OCI-LY3 (cell line): ENCODE measurements at regions not wholly inside any gene's neighbourhood (a gene's known extent, or its start where the extent isn't known, plus 50 kb on each side); places are given as distances from the start of the nearest gene placed in this dataset.

Experiments
- H2AFZ ChIP-seq: fragments of 200-600, 300-600 bp; shearing (Covaris generic); 2 replicates; pipeline ENCODE4 v1.6.0; 2014; ENCODE audit warnings: antibody characterized with exemption, low read depth, low read length
- H3K27ac ChIP-seq: fragments of 200-600, 300-600 bp; sonication (generic); 2 replicates; pipeline ENCODE4 v1.5.1; 2014; ENCODE audit warnings: mild to moderate bottlenecking, low read length, moderate library complexity, mixed read lengths
- H3K27me3 ChIP-seq: fragments of 200-600, 300-600 bp; sonication (generic); 2 replicates; pipeline ENCODE4 v1.6.1; 2014; ENCODE audit warnings: low read depth, low read length, mixed read lengths
- H3K36me3 ChIP-seq: fragments of 200-600, 300-600 bp; sonication (generic); replicated peaks from 2 replicates; pipeline ENCODE3; 2014; ENCODE audit warnings: low read depth, low read length, mixed read lengths
- H3K4me1 ChIP-seq: fragments of 300-600, 200-600 bp; sonication (generic); 2 replicates; pipeline ENCODE4 v1.6.1; 2014; ENCODE audit warnings: low read length, mixed read lengths
- H3K4me2 ChIP-seq: fragments of 200-600, 300-600 bp; sonication (generic); 2 replicates; pipeline ENCODE4 v1.6.1; 2014; ENCODE audit warnings: low read length, mixed read lengths
- H3K4me3 ChIP-seq: fragments of 300-600, 200-600 bp; sonication (generic); 2 replicates; pipeline ENCODE4 v1.5.1; 2014; ENCODE audit warnings: antibody characterized with exemption, mild to moderate bottlenecking, low read length, moderate library complexity
- H3K79me2 ChIP-seq: fragments of 300-600, 200-600 bp; shearing (Covaris generic); 2 replicates; pipeline ENCODE4 v1.6.1; 2014; ENCODE audit warnings: mild to moderate bottlenecking, low read length, mixed read lengths
- H3K9ac ChIP-seq: fragments of 300-600, 200-600 bp; shearing (Covaris generic); 2 replicates; pipeline ENCODE4 v1.6.0; 2014; ENCODE audit warnings: mild to moderate bottlenecking, low read length, moderate library complexity
- H3K9me3 ChIP-seq: fragments of 200-600, 300-600 bp; shearing (Covaris generic); 2 replicates; pipeline ENCODE4 v1.6.1; 2014; ENCODE audit warnings: low read length, mixed read lengths; ENCODE audit not compliant: insufficient read depth
- H4K20me1 ChIP-seq: fragments of 200-600, 300-600 bp; sonication (generic); 2 replicates; pipeline ENCODE4 v1.6.1; 2016; ENCODE audit warnings: low read length, mixed read lengths; ENCODE audit not compliant: insufficient read depth
- CTCF ChIP-seq: fragments of 200-600, 300-600 bp; sonication (generic); IDR thresholded peaks from 2 replicates; pipeline ENCODE4 v1.5.1; 2014; ENCODE audit warnings: antibody characterized with exemption, low read length, low read depth
- EZH2phosphoT487 ChIP-seq: fragments of 200-600 bp; shearing (Covaris generic); IDR thresholded peaks from 2 replicates; pipeline ENCODE4 v1.6.1; 2018; ENCODE audit warnings: antibody characterized with exemption, mixed run types, low read depth

GRCh38 chr16:9625122-9625521 is 533.7 kb downstream of the HAPSTR1 start:
- TF ChIP-seq CTCF (no peak), EZH2phosphoT487 (no peak)
- no peaks in the 10 kb centered on the region for H3K36me3 ChIP-seq
- no peak overlapping the region for H3K27ac ChIP-seq
- H3K4me2 ChIP-seq: no peak overlapping the region
- H3K9me3 ChIP-seq: no peaks in the 10 kb centered on the region
- no peaks in the 10 kb centered on the region for H3K79me2 ChIP-seq
- H3K9ac ChIP-seq: no peak overlapping the region
- H2AFZ ChIP-seq: no peak overlapping the region
- H3K4me3 ChIP-seq: no peak overlapping the region
- H3K4me1 ChIP-seq: no peaks in the 10 kb centered on the region
- H4K20me1 ChIP-seq: no peaks in the 10 kb centered on the region
- H3K27me3 ChIP-seq: peaks cover 10% of the 10 kb centered on the region; the same call in 1 of the 2 replicates

DNA sequence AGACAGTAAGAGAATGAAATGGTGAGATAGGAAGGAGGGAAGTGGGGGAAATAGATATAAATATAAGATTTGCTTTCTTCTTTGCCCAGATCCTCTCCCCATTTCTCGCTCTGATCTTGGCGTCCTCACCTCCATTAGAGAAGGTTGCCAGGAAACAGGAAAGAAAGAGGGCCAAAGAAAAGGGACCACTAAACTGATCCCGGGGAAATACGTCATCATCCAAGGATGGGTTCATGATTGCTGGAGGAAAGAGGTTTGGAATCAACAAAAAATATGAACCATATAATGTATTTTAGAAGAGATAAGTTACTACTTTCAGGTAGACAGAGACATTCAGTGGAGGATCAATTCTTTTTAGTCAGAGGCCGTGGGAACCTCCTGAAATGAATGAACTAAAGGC is 536.0 kb downstream of the HAPSTR1 start:
- Histone ChIP-seq H3K79me2 (no peaks in the 10 kb centered on the region), H3K27ac (no peak overlapping the region), H3K4me2 (no peak overlapping the region), H3K27me3 (peaks cover 19% of the 10 kb centered on the region), H3K9ac (no peak overlapping the region), H2AFZ (no peak overlapping the region), H3K36me3 (no peaks in the 10 kb centered on the region), H3K4me1 (no peaks in the 10 kb centered on the region), H4K20me1 (no peaks in the 10 kb centered on the region), H3K4me3 (no peak overlapping the region), H3K9me3 (no peaks in the 10 kb centered on the region)
- TF ChIP-seq EZH2phosphoT487 (no peak), CTCF (no peak)

- TF ChIP-seq CTCF: no peak
- TF ChIP-seq EZH2phosphoT487: no peak
- H4K20me1 ChIP-seq: no peaks in the 10 kb centered on the region
- H3K79me2 ChIP-seq: no peaks in the 10 kb centered on the region
- no peak overlapping the region for H3K4me2 ChIP-seq
- no peak overlapping the region for H3K4me3 ChIP-seq
- H3K9me3 ChIP-seq: no peaks in the 10 kb centered on the region
- peaks cover 15% of the 10 kb centered on the region for H3K27me3 ChIP-seq
- H3K36me3 ChIP-seq: no peaks in the 10 kb centered on the region
- H3K27ac ChIP-seq: no peak overlapping the region
- H3K4me1 ChIP-seq: no peaks in the 10 kb centered on the region
- H2AFZ ChIP-seq: no peak overlapping the region
- H3K9ac ChIP-seq: no peak overlapping the region
These were observed 538.7 kb downstream of the HAPSTR1 start for GRCh38 chr16:9630119-9630518.

DNA sequence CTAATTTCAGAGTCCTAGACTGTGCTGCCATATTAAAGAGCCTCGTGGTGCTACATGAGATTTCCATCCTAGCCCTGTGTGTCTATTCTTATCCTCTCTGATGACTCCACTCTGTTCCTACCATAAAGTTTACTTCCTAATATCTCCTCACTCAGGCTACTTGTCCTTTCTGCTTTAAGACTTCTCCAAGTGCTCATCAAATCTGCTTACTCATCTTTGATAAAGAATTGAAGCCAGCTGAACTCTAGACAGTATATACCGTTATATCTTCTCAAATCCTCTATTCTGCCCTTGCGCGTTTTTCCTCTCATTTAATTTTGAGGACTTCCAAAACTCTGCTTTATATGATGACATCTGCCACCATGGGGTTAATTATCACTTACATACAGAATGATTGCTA is 539.5 kb downstream of the HAPSTR1 start:
- no peaks in the 10 kb centered on the region for H3K4me1 ChIP-seq
- no peak for TF ChIP-seq CTCF
- no peak for TF ChIP-seq EZH2phosphoT487
- no peaks in the 10 kb centered on the region for H4K20me1 ChIP-seq
- no peak overlapping the region for H3K4me2 ChIP-seq
- no peak overlapping the region for H2AFZ ChIP-seq
- peaks cover 13% of the 10 kb centered on the region for H3K27me3 ChIP-seq
- H3K9me3 ChIP-seq: no peaks in the 10 kb centered on the region
- no peak overlapping the region for H3K4me3 ChIP-seq
- H3K36me3 ChIP-seq: no peaks in the 10 kb centered on the region
- no peak overlapping the region for H3K9ac ChIP-seq
- no peaks in the 10 kb centered on the region for H3K79me2 ChIP-seq
- no peak overlapping the region for H3K27ac ChIP-seq
